ENCODE measurements at regions not wholly inside any gene's neighbourhood (a gene's known extent, or its start where the extent isn't known, plus 50 kb on each side); places are given as distances from the start of the nearest gene placed in this dataset.

DNA sequence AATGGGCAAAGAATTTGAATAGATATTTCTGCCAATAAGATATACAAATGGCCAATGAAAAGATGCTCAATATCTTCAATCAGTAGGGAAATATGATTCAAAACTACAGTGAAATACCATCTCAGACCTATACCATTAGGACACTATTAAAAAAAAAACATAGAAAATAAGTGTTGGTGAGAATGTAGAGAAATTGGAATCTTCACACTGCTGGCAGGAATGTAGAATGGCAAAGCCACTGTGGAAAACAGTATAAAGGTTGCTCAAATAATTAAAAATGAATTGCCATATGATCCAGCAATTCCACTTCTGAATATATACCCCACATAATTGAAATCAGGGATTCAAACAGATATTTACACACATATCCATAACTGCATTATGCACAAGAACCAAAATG lies 88.1 kb upstream of the STARD13 start:
- no peak for DNase-seq

DNA sequence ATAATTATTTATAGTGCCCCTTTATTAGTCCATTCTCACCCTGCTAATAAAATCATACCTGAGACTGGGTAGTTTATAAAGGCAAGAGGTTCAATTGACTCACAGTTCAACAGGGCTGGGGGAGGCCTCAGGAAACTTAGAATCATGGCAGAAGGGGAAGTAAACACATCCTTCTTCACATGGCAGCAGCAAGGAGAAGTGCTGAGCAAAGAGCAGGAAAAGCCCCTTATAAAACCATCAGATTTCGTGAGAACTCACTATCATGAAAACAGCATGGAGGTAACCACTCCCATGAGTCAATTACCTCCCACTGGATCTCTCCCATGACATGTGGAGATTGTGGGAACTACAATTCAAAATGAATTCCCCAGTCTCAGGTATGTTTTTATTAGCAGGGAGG lies 89.9 kb upstream of the STARD13 start:
- no peak for DNase-seq

DNA sequence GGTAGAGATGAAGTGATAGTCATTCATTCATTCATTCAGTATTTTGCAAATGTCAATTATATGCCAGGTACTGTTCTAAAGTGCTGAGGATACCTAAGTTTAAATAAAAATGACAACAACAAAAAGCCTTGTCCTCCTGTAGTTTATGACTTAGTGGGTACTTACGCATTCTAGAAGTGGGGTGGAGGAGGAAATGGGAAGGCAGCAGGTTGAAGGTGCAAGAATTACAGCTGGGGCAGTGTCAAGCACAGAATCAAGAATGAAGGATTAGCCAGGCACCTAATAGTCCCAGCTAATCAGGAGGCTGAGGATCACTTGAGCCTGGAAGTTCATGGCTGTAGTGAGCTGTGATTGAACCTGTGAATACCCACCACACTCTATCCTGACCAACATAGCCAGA lies 90.7 kb upstream of the STARD13 start:
- DNase-seq: no peak

DNA sequence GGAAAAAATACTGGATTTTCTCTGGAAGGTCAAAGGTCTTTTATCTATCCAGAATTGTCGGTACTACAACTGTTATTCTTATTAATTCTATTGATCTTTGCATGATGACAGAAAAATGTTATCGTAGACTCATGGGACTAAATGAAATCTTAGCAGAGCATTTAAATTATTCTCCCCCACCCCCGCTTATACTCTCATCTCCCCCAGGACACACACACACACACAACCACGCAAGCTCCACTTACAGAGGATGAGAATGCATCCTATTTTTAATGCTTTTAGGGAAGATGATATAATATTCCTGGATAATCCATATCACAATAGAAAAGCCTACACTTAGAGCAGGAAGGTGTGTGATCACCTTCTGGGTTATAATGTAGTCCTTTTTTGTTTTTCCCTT lies 91.9 kb upstream of the STARD13 start:
- no peak for DNase-seq

DNA sequence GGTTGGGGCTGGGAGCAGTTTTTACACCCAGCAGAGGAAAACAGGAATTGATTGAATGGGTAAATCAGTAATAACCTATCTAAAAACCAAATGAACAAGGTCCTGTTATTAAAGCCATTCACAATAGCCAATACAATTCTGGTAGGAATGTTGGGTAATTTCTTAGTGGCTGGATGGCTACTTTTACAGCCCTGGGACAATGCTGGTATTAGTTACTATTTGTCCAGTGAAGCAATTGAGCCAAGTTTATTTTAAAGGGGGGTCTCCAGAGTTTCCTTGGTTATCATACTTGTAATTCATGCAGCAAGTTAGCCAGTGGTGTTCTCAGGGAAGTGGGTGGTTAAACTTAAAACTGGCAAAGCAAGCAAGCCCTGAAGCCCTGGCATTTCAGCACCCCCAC lies 92.3 kb upstream of the STARD13 start:
- no peak for DNase-seq

DNA sequence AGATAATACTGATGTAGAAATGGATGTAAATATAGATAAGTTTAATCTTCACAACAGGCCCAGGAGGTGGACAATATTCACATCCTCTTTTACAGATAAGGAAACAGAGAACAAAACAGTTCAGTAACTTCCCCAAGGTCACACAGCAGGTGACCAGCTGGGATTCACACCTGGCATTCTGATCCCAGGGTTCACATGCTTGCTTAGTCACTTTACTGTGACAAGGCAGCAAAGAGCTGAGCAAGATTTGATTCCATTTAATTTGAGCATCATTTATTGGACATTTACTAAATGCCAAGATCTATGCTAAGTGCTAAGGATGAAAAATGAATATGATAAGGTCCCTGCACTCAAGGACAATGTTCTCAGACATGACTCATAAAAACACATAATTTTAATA lies 94.1 kb upstream of the STARD13 start:
- DNase-seq: no peak

DNA sequence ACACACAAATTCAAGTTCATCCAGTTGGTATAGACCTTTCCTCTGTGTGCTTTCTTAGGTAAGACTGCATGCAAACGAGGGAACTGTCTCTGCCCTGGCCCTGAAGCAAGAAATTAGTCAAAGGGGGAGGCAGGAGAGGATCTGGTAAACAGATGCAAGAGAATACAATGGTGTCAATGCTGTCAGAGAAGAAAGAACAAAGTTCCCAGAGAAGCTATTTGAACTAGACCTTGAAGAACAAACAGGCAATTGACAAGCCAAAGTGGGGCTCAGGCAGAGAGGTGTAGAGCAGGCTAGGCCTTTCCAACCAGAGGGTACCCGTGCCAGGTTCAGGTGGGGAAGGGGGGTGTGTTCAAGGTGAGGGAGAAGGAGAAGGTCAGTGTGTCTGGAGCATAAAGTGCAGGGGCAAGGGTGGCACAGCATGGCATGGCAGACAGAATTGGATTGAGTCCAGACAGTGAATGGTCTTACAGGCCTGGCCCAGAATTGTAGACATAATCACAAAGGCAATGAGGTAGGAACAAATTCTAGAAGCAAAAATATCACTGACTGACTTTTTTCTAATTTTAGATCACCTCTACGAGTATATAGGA lies 95.0 kb upstream of the STARD13 start:
- no peak for DNase-seq

DNA sequence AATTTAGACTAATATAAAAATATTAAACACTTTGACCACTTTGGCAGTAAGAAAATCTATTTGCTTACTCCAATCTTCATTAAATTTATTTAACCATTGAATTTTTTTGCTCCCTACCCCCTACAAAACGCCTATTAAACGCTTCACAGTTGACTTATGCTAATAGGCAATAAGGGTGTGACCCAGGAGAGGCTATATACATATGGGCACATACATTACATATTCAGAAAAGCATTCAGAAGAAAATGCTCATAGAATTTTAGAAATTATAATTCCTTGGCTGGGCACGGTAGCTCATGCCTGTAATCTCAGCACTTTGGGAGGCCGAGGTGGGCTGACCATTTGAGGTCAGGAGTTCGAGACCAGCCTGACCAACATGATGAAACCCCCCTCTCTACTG lies 95.6 kb upstream of the STARD13 start:
- DNase-seq: no peak

DNA sequence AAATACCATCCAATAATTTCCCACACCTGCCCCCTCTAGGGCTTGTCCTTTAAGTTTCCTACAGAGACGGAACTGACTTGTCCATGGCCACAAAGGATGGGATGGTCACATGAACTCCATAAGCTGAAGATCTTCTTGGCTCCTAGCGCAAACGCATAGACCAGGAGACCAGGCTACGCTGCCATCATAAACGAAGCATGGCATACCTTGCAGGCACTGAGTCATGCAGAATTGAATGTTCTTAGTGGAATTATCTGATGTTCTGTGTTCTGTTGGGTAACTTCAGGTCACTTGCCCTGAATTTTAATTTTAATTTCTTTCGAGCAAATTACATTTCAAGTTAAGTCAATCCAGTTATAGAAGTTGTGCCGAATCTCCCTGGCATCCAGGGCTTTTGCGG lies 96.4 kb upstream of the STARD13 start:
- no peak for DNase-seq

DNA sequence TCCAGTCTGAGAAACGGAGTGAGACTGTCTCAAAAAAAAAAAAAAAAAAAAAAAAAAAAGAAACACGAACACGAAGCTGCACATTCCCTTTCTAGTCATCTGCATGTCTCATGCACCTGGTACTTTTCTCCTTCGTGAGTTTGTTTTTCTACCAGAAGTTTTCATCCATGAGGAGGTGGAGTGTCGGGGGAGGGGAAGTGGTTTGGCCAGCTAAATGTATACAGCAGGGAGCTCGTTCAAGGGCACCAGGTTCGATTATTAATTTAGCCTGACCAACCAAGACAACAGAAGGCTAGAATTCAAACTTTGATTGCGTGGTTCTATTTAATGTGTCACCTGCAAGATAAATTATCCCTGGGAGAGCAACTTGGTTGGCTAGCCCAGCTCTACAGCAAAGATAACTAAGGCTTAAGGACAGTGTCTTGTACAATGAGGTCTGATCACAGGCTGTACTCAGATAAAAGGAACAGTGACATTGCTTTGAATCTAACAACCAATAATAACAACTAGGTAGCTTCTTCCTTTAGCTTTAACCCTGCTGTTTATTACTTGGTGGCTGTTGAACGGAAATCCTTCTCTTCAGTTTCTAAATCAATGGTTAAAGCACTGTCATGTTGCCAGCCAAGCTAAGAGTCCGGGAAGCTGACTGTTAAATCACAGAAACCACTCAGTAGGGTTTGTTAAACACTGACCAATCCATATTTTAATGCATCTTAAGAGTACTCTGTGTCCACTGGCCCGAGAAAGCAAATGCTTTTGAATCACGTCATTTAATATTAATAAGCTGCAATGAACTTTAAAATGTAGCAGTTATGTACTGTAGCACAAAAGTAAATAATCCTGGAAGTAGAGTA lies 98.4 kb upstream of the STARD13 start:
- no peak for DNase-seq

DNA sequence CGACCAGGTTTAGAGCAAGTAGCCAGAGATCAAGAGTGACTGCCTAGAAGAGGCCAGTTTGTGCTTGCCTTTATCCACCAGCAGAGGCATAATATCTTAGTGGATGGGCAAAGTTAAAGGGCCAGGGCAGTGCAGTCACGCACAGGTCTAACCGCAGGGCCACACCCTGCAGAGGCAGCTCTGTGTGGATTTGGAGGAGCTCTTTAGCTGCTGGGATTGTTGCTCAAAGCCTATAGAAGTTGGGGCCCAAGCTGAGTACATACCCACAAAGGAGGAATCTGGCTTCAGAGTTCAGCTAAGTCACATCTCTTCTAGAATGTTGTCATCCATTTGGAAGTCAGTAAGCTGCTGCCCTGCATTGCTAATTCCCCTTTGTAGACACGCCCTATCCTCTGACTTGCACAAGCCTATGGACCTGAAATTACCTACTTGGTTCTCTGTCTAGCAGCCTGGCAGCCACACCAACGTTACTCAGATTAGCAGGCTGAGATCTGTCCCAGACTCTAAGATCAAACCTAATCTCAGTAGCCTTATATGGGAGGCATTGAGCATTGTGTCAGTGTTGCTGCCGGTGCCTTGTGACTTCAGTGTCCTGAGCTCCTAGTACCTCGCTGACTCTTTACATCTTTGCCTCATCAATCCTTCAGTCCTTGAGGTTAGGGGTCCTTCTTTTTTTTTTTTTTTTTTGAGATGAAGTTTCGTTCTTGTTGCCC lies 102.9 kb upstream of the STARD13 start:
- DNase-seq: no peak

DNA sequence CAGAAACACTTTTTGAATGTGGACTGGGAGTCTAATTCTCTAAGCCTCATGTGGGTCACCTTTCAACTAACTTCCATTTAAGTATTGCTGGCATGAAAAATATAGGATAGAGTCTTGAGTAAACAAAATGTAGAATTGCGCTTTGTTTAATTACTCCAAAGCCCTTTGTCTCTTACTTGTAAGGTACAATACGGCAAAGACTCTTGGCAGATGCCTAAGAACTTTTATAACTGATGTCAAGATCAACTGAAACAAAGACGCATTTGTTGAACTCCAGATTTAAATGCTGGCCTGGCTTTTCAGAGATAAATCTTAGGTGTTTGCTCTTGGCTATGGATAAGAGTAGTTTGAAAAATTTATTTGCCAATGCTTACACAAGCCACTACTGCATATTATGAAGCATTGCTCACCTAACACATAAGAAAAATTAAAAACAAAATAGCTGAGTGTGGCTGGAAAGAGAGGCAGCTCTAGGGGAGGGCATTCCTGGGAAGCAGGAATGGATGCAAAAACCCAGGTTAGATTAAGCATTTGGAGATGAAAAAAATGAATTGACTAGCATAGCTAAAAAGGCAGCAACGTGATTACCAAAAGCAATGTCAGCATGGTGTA lies 107.3 kb upstream of the STARD13 start:
- DNase-seq: no peak

DNA sequence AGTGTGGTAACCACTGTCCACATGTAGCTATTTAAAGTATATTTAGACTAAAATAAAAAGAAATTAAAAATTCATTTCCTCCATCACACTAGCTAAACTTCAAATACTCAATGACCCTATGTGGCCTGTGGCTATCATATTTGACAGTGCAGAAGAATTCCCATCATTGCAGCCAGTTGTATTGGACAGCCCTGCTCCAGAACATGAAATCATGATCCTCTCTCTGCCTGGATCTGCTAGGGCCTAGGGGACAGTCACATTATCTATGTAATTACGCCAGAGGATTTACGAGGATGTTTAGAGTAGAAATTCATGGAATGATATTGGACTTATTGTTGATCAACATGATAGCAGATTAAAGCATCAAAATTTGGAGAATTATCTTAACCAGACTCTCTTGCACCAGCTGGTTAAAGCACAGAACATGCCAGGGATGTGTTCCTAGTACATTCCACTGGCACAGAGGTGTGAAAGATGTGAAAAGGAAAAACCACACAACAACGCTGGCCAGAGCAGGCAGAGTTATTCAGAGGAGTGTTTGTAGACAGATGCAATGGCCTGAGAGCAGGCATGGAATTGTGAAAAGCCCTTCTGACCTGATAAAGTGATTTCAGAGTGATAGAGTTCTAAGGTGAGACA lies 108.9 kb upstream of the STARD13 start:
- no peak for DNase-seq

DNA sequence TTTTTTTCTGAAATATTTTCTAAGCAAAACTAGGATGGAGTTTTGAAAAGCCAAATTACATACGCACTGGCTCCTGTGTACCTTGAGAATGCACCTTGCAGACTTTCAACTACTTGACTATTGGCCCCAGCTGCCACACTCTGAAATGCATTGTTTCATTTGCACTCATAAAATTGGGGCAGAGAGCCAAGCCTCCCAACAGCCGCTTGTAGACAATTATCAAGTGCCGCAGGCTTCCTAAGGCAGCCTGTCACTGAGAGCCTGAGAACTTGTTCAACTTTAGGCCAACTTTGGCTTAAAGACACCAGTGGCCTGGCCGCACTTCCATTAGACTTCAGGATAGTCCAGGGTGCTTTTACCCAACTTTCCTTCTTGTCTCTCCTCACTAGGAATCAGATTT lies 115.7 kb upstream of the STARD13 start:
- no peak for DNase-seq

DNA sequence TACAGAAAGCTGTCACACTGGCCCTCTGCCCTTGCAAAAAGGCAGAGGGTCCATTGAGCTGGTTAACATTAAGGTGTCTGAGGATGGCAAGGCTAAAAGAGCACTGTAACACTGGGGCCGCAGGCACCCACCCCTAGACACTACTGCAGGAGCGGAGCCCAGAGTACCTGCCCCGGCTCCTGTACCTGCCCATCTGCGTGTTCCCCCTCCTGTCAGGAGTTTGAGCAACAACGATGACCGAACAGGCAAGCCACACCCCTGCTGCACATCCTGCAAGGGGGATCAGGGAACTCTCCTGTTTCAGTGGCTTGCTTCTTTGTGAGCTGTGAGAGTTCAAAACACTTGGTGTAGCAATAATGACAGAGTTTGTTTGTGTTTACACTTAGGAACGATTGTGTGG lies 117.4 kb upstream of the STARD13 start:
- DNase-seq: no peak

DNA sequence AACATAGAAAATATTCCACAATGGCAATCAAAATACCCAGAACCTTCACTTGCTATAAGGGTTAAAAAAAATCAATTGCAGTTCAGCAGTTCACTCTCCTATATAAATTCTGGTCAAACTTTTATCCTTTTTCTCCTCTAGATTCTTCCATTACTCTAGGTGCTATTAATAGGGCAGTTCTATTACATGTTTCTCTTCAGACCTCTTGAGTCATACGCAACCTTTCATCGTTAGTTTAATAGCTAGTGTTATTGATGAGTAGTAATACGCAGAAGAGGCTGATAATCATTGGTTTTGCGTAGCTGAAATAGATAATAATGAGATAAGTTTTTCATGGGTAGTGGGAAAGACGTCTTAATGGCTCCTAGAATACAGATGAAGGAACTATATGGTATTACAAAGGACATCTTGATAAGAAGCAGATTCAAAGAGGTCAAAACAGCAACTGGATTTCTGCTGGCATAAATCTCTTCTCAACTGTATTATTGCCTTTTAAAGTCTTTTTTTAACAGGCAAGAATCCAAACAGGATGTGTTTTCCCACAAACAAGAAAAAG lies 118.3 kb upstream of the STARD13 start:
- DNase-seq: no peak

DNA sequence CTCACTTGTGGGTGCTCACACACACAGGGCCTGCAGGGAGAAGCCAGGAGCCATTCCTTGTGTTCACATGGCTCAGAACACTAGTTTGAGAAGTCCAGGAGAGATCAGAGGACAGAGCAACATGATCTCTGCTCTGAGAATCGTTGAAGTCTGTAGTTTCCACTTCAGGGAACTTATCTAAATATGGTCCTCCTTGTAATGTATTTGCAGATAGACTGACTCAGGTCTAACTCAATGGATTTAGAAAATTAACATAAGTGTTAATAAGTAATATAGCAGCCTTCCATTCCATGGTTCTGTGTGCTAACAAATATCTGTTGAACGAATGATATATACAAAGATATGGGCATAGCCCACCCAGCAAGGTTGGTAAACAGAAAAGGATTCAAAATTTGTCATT lies 119.8 kb upstream of the STARD13 start:
- DNase-seq: no peak

DNA sequence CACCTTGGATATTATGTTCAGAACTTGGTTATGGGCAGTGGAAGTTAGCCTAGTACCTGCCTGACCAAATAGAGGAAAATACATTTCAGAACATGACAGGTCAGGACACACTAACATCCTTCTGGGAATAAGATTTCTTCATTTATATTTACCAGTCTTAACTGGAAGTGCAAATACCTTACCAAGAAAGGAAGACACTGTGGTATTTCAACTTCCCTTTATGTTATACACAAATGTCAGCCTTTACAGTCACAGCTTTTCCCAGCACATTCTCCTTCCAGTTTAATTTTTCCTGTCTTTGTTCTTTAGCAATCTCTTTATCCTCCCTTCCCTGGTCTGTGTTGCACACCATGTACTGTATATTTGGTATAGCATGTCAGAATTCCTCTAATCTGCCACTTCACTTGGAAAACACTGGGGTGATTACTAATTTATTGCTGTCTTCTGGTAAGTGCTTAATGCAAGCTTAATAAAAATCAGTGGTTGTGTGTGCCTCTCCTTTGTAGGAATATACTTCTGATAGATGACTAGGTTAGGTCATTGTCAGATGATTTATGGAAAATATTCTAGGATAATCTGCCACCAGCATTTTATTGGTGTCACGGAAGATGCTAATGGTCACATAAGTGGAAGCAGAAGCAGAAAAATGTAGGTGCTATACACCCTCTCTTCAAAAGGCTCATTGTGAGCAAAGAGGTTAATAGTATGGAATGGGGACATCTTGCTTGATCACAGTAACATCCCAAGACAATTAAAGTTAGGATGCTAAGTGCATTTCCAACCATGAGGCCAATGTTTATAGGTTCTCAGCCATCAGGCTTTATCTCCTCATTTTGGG lies 124.3 kb upstream of the STARD13 start:
- no peak for DNase-seq

DNA sequence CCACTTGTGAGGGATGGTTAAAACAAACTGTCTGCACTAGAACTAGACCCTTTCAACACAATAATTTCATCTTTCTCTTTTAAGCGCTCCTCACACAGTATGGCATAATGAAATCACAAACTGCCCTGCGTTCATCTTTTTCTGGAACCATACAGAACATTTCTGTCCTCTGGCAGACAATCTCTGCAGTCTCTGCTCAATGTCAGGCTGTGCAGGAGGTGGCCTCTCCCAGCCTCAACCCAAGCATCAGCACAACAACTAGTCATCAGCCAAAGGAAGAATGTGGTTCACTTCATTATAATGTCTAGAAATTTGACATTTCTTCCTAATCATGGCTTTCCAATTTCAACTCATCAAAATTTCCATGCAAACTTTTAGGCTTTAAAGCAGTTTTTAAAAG lies 125.1 kb upstream of the STARD13 start:
- no peak for DNase-seq

DNA sequence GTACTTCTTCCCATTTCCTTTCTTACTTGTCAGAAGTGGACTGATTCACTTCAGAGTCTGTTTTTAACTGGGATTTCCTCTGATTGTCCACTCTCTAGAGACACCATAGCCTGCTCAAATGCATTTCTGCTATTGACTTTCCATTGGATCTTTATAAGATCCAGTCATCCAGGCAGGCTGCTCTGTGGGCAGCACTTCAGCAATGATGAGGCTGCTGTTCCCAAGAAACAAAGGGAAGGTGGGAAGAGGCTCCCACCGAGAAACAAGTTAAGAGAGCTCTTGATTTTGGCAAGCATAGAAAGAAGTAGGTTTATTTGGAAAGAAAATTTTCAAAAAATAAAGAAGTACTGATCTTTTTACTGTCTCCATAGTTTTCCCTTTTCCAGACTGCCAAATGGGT lies 125.8 kb upstream of the STARD13 start:
- no peak for DNase-seq

DNA sequence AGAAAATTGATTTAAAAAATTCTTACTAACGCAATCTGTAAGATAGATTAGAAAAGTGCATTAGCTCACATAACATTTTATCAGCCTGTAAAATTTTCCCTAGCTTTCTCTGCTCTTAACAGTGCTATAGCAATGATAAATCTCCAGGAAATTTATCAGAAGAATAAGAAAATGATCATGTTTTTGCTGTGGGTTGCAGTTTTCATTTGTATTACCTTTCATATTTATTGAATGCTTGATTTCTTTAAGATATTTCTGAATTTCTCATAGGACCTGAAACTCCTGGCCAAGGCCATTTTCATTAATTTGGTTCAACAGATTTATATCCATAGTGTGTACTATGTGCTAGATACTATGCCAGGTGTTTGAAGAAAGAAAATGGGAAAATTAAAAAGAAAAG lies 130.3 kb upstream of the STARD13 start:
- no peak for DNase-seq

Measured in DMS 273 treated with DMSO at 0.1 percent for 48 hours (cell line).